Fibroblast of lung (primary cell): ENCODE measurements at regions not wholly inside any gene's neighbourhood (a gene's known extent, or its start where the extent isn't known, plus 50 kb on each side); places are given as distances from the start of the nearest gene placed in this dataset.

Experiments used
- DNase-seq, 2 donors: peaks; one replicate each; pipeline versions ENCODE4 v3.0.0 to v3.0.0-alpha.2; 2010; ENCODE audit warnings: low read depth in 2 of 2
- H2AFZ ChIP-seq: 2 replicates; pipeline ENCODE4 v1.5.1; 2012; ENCODE audit warnings: low read length, control low read depth, inconsistent platforms
- H3K27ac ChIP-seq: 2 replicates; pipeline ENCODE4 v1.5.1; 2011; ENCODE audit warnings: low read length, control low read depth; ENCODE audit not compliant: insufficient read depth
- H3K27me3 ChIP-seq: 2 replicates; pipeline ENCODE4 v1.5.1; 2011; ENCODE audit warnings: mild to moderate bottlenecking, low read length; ENCODE audit not compliant: control insufficient read depth, insufficient read depth
- H3K36me3 ChIP-seq: 2 replicates; pipeline ENCODE4 v1.5.1; 2011; ENCODE audit warnings: low read length; ENCODE audit not compliant: control insufficient read depth, insufficient read depth
- H3K4me1 ChIP-seq: 2 replicates; pipeline ENCODE4 v1.5.1; 2011; ENCODE audit warnings: low read length; ENCODE audit not compliant: control insufficient read depth, insufficient read depth; ENCODE audit errors: extremely low read depth
- H3K4me2 ChIP-seq: 2 replicates; pipeline ENCODE4 v1.5.1; 2011; ENCODE audit warnings: low read length, control low read depth; ENCODE audit not compliant: insufficient read depth; ENCODE audit errors: extremely low read depth
- H3K4me3 ChIP-seq, 4 experiments: fragments of 200-600 bp in 1 of 4; sonication (generic) in 1 of 4; replicated peaks in 1 of 4; 2 replicates each; pipeline ENCODE4 v1.5.1; 2011 to 2016; ENCODE audit warnings: low read length in 4 of 4, low read depth in 3 of 4, mild to moderate bottlenecking in 3 of 4, control low read depth in 2 of 4, inconsistent platforms in 1 of 4, mixed read lengths in 1 of 4; ENCODE audit not compliant: insufficient read depth in 1 of 4; ENCODE audit errors: control extremely low read depth in 1 of 4
- H3K79me2 ChIP-seq: 2 replicates; pipeline ENCODE4 v1.5.1; 2012; ENCODE audit warnings: mild to moderate bottlenecking, low read length, inconsistent platforms; ENCODE audit not compliant: control insufficient read depth, insufficient read depth
- H3K9ac ChIP-seq: 2 replicates; pipeline ENCODE4 v1.5.1; 2011; ENCODE audit warnings: mild to moderate bottlenecking, low read length, control low read depth; ENCODE audit not compliant: insufficient read depth
- H3K9me3 ChIP-seq: 2 replicates; pipeline ENCODE4 v1.5.1; 2012; ENCODE audit warnings: low read depth, low read length; ENCODE audit not compliant: control insufficient read depth, insufficient read depth
- H4K20me1 ChIP-seq: 2 replicates; pipeline ENCODE4 v1.5.1; 2011; ENCODE audit warnings: low read length; ENCODE audit not compliant: control insufficient read depth, insufficient read depth; ENCODE audit errors: extremely low read depth
- EZH2 ChIP-seq: IDR thresholded peaks from 2 replicates; pipeline ENCODE4 v1.5.1; 2012; ENCODE audit warnings: low read length, control low read depth, mild to moderate bottlenecking; ENCODE audit errors: missing control alignments
- TF ChIP-seq, protein P1 (sequence below), 2 donors: IDR thresholded peaks in 1 of 2; conservative IDR thresholded peaks in 1 of 2; 1 replicate in 1 of 2; 2 replicates in 1 of 2; pipeline ENCODE4 v1.5.1; 2011 to 2012; ENCODE audit warnings: low read length in 2 of 2, control low read depth in 1 of 2, inconsistent platforms in 1 of 2, low read depth in 1 of 2, mild to moderate bottlenecking in 1 of 2

DNA sequence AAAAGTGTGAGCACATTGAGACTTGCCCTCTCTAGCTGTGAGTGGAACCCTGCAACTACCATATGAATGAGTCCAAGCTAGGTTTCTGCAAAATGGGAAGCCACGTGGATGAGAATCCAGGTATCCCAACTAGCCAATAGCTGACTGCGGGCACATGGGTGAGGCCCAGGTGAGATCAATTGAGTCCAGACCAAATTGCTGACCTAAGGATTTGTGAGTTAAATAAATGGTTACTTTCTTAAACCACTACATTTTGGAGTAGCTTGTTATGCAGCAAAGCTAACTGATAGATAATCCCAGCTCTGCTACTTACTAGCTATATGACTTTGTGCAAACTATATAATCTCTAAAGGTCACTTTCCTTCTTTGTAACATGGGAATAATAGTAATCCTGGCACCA, 150.3 kb upstream of the LCORL start:
- Histone ChIP-seq H3K9ac (no peak overlapping the region), H4K20me1 (no peaks in the 10 kb centered on the region), H3K4me2 (no peak overlapping the region), H2AFZ (no peak overlapping the region), H3K27me3 (no peaks in the 10 kb centered on the region), H3K4me1 (no peaks in the 10 kb centered on the region), H3K9me3 (no peaks in the 10 kb centered on the region), H3K4me3 (no peak overlapping the region), H3K36me3 (no peaks in the 10 kb centered on the region), H3K27ac (no peak overlapping the region), H3K79me2 (no peaks in the 10 kb centered on the region)
- DNase-seq: no peak
- TF ChIP-seq, protein P1, sequence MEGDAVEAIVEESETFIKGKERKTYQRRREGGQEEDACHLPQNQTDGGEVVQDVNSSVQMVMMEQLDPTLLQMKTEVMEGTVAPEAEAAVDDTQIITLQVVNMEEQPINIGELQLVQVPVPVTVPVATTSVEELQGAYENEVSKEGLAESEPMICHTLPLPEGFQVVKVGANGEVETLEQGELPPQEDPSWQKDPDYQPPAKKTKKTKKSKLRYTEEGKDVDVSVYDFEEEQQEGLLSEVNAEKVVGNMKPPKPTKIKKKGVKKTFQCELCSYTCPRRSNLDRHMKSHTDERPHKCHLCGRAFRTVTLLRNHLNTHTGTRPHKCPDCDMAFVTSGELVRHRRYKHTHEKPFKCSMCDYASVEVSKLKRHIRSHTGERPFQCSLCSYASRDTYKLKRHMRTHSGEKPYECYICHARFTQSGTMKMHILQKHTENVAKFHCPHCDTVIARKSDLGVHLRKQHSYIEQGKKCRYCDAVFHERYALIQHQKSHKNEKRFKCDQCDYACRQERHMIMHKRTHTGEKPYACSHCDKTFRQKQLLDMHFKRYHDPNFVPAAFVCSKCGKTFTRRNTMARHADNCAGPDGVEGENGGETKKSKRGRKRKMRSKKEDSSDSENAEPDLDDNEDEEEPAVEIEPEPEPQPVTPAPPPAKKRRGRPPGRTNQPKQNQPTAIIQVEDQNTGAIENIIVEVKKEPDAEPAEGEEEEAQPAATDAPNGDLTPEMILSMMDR (conservative IDR thresholded peaks at IDR 0.05 in 1 of 2, IDR thresholded peaks at IDR 0.05 in 1 of 2; ENCODE audit: low read depth in 1 of 2, low read length in 2 of 2): no peak
- no peak for TF ChIP-seq EZH2

DNA sequence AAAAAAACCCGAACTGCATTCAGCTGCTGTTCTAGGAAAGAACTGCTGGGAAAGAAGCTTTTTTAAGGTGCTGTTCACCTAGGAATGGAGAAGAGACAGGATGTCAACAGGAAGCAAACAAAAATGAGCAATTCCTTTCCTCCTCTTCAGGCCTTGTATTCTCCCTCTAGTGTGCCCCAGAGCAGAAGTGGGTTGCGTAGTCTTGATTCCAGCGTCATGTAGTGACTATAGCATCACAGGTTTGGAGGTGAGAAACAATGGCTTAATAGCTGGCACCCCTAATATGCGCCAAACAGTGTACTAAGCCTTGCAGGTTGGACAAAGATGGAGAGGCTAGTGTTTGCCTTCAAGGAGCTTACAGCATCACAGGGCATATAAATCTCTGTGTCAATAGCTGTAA, 146.3 kb upstream of the LCORL start:
- no peak overlapping the region for H3K4me2 ChIP-seq
- DNase-seq: no peak
- no peaks in the 10 kb centered on the region for H3K4me1 ChIP-seq
- no peak for TF ChIP-seq EZH2
- TF ChIP-seq, protein P1 (conservative IDR thresholded peaks at IDR 0.05 in 1 of 2, IDR thresholded peaks at IDR 0.05 in 1 of 2; ENCODE audit: low read depth in 1 of 2, low read length in 2 of 2): no peak
- no peaks in the 10 kb centered on the region for H3K9me3 ChIP-seq
- H4K20me1 ChIP-seq: no peaks in the 10 kb centered on the region
- H3K36me3 ChIP-seq: no peaks in the 10 kb centered on the region
- no peaks in the 10 kb centered on the region for H3K79me2 ChIP-seq
- H3K4me3 ChIP-seq: no peak overlapping the region
- no peak overlapping the region for H2AFZ ChIP-seq
- no peak overlapping the region for H3K27ac ChIP-seq
- no peaks in the 10 kb centered on the region for H3K27me3 ChIP-seq
- no peak overlapping the region for H3K9ac ChIP-seq

DNA sequence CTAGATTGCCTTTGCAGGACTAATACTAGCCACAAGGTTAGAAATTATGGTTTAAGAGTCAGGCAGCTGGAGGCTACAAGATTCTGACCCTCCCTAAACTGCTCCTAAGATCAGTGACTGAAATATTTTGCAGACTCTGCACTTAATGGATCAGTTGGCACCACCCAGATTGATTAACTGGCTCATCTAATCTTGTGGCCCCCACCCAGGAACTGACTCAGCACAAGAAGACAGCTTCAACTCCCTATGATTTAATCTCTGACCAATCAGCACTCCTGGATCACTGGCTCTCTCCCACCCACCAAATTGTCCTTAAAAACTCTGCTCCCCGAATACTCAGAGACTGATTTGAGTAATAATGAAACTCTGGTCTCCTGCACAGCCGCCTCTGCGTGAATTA, 145.4 kb upstream of the LCORL start:
- H3K4me1 ChIP-seq: no peaks in the 10 kb centered on the region
- DNase-seq: no peak
- TF ChIP-seq, protein P1 (conservative IDR thresholded peaks at IDR 0.05 in 1 of 2, IDR thresholded peaks at IDR 0.05 in 1 of 2; ENCODE audit: low read depth in 1 of 2, low read length in 2 of 2): no peak
- TF ChIP-seq EZH2: no peak
- no peak overlapping the region for H2AFZ ChIP-seq
- H3K27me3 ChIP-seq: no peaks in the 10 kb centered on the region
- H3K9me3 ChIP-seq: no peaks in the 10 kb centered on the region
- H3K4me3 ChIP-seq: no peak overlapping the region
- H3K79me2 ChIP-seq: no peaks in the 10 kb centered on the region
- no peak overlapping the region for H3K27ac ChIP-seq
- no peaks in the 10 kb centered on the region for H3K36me3 ChIP-seq
- no peaks in the 10 kb centered on the region for H4K20me1 ChIP-seq
- no peak overlapping the region for H3K9ac ChIP-seq
- H3K4me2 ChIP-seq: no peak overlapping the region
